NCI-H1105 treated with DMSO at 0.1 percent for 48 hours (cell line): ENCODE measurements at regions not wholly inside any gene's neighbourhood (a gene's known extent, or its start where the extent isn't known, plus 50 kb on each side); places are given as distances from the start of the nearest gene placed in this dataset.

Experiments
- DNase-seq: peaks from one replicate; lab custom pipeline; 2025; lab: John Stamatoyannopoulos, UW

- no peak for DNase-seq
Observed at GRCh38 chr4:18075823-18076433, 54.4 kb upstream of the LCORL start.

DNA sequence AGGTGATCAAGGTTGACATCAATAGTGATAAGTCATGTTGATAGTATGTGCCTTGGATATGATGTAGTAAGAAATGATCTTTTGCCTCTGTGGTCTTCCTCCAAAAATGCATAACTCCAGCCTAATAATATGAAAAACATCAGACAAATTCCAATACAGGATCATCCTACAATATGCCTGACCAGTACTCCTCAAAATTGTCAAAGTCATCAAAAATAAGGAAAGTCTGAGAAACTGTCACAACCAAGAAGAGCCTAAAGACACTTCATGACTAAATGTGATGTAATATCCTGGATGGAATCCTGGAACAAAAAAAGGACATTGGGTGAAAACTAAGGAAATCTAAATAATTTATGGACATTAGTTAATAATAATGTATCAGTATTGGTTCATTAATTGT, 50.3 kb upstream of the LCORL start:
- DNase-seq, result no peak
